ENCODE measurements at regions not wholly inside any gene's neighbourhood (a gene's known extent, or its start where the extent isn't known, plus 50 kb on each side); places are given as distances from the start of the nearest gene placed in this dataset.

DNA sequence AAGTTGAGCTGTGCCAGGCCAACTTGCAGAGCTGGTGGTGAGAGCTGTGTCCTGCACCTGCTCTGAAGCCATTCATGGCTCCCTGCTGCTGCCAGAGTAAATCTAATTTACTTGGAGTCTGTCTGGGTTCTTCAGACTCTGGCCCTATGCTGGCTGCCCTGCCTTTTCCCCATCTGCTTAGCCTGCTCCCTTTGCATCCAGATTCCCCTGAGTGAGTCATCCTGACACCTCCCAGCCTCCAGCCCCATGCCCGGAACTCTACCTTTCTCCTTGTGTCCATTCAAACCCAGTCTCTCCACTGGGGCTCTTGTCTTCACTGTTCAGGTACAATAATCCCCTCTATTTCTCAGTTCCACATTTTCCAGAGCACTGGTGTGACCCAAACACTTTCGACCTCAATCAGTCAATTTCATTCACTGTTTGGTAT is 434.4 kb upstream of the ZMIZ1 start:
- intact Hi-C loops (cut with micrococcal nuclease), result no loop called here
- H3K9me3 Mint-ChIP-seq (ENCODE audit: unreplicated experiment), result no peaks in the 10 kb centered on the region
- DNase-seq (ENCODE audit: unreplicated experiment), result peak; percentile 50
- H3K4me3 Mint-ChIP-seq (ENCODE audit: unreplicated experiment), result no peak overlapping the region
- H3K27ac Mint-ChIP-seq (ENCODE audit: low read depth, unreplicated experiment), result no peak overlapping the region
- POLR2A ChIA-PET, result no interaction called here
- H3K27me3 Mint-ChIP-seq (ENCODE audit: insufficient read depth, unreplicated experiment), result peaks cover 54% of the 10 kb centered on the region
- no peak for TF ChIP-seq CTCF (IDR thresholded peaks at IDR 0.05; ENCODE audit: unreplicated experiment)
- BruUV-seq (replicated peaks), result no TSS peak
- CTCF ChIA-PET, result no interaction called here
- H3K36me3 Mint-ChIP-seq (ENCODE audit: insufficient read depth, unreplicated experiment), result no peaks in the 10 kb centered on the region
- peaks cover 6% of the 10 kb centered on the region for H3K4me1 Mint-ChIP-seq (ENCODE audit: insufficient read depth, unreplicated experiment)

DNA sequence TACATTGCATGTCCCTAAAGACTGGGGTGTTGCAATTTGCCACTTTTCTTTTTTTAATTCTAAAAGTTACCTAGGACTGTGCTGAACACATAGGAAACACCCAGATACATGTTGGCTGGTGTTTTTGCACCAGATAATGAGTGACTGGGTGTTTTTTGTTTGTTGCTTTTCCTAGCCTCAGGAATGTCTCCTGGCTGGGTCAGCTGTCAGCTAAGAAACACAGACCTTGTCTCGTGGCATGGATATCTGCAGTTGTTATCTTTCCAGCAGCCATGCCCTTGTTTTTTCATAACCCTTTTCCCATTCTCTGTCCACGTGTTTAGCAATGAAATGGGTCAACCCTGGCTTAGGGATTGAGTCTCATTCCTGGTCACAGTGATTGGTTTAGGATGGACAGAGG is 433.9 kb upstream of the ZMIZ1 start:
- POLR2A ChIA-PET, result no interaction called here
- Mint-ChIP-seq H3K36me3 (ENCODE audit: insufficient read depth, unreplicated experiment) (no peaks in the 10 kb centered on the region), H3K4me1 (ENCODE audit: insufficient read depth, unreplicated experiment) (peaks cover 6% of the 10 kb centered on the region), H3K9me3 (ENCODE audit: unreplicated experiment) (no peaks in the 10 kb centered on the region), H3K27ac (ENCODE audit: low read depth, unreplicated experiment) (no peak overlapping the region), H3K27me3 (ENCODE audit: insufficient read depth, unreplicated experiment) (peaks cover 54% of the 10 kb centered on the region), H3K4me3 (ENCODE audit: unreplicated experiment) (no peak overlapping the region)
- TF ChIP-seq CTCF (IDR thresholded peaks at IDR 0.05; ENCODE audit: unreplicated experiment), result no peak
- CTCF ChIA-PET, result interaction anchor here (2.0 kb wide), 1 partner anchor 23 kb away, joined by 4 read pairs; no protein-coding TSS in a partner anchor
- intact Hi-C loops (cut with micrococcal nuclease), result no loop called here
- no peak for DNase-seq (ENCODE audit: unreplicated experiment)
- no TSS peak for BruUV-seq (replicated peaks)

DNA sequence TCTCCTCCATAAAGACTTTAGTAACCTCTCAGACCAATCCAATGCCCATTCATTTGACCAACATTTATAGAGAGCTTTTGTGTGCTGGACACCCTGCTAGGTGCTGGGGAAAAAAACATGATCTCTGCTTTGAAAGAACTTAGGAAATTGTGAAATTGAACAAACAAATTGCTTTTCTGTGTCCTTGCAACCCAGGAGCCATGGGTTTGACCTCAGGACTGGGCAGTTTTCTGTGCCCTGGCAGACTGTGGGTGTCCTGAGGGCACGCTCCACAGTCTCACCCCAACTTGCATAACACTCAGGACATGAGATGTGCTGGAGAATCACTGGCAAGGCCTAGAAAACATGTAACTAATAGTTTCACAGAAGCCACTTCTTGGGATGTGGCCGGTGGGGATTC is 429.1 kb upstream of the ZMIZ1 start:
- Mint-ChIP-seq H3K27me3 (ENCODE audit: insufficient read depth, unreplicated experiment) (peaks cover 84% of the 10 kb centered on the region), H3K27ac (ENCODE audit: low read depth, unreplicated experiment) (no peak overlapping the region), H3K36me3 (ENCODE audit: insufficient read depth, unreplicated experiment) (no peaks in the 10 kb centered on the region), H3K9me3 (ENCODE audit: unreplicated experiment) (no peaks in the 10 kb centered on the region), H3K4me3 (ENCODE audit: unreplicated experiment) (no peak overlapping the region), H3K4me1 (ENCODE audit: insufficient read depth, unreplicated experiment) (peaks cover 2% of the 10 kb centered on the region)
- ChIA-PET POLR2A (no interaction called here), CTCF (no interaction called here)
- no peak for DNase-seq (ENCODE audit: unreplicated experiment)
- no peak for TF ChIP-seq CTCF (IDR thresholded peaks at IDR 0.05; ENCODE audit: unreplicated experiment)
- no TSS peak for BruUV-seq (replicated peaks)
- intact Hi-C loops (cut with micrococcal nuclease), result no loop called here

DNA sequence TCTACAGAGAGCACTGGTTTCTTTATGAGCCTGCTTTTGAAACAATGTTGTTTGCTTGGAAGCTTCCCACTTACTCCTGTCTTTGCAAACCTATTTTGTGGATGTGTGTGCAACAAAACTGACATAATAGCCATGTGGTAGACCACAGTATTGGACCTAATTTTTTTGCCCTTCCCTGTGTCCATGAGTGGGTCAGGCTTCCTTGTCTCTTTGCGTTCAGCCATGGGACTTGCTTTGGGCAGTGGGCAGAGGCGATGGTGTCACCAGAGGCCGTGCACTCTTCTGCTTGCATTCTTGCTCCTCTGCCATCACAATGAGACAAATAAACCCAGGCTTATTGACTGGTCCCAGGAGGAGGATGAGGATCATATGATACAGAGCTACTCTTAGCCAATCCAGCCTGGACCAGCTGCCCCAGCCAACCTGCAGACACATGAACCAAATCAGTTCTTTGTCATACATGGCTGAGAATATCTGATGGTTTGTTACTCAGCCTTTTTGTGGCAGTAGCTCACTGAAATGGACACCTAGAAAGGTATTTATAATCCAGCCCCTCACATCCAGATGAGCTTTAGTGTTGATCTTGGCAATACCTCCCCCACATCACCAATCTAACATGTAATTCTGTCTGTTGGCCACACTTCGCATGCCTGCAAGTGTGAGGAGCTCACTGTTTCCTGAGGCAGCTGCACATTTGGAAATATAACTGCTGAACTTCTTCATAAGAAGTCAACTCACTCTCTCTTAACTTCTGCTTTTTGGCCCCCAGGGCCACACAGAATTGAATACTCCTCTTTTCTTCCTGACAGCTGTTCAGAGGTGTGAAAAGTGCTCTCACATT is 427.8 kb upstream of the ZMIZ1 start:
- intact Hi-C loops (cut with micrococcal nuclease), result no loop called here
- Mint-ChIP-seq H3K9me3 (ENCODE audit: unreplicated experiment) (no peaks in the 10 kb centered on the region), H3K4me1 (ENCODE audit: insufficient read depth, unreplicated experiment) (no peaks in the 10 kb centered on the region), H3K27ac (ENCODE audit: low read depth, unreplicated experiment) (no peak overlapping the region), H3K4me3 (ENCODE audit: unreplicated experiment) (no peak overlapping the region), H3K36me3 (ENCODE audit: insufficient read depth, unreplicated experiment) (no peaks in the 10 kb centered on the region), H3K27me3 (ENCODE audit: insufficient read depth, unreplicated experiment) (peaks cover 71% of the 10 kb centered on the region)
- POLR2A ChIA-PET, result interaction anchor here (0.5 to 0.7 kb wide), 2 partner anchors 8 to 481 kb away, joined by 3 read pairs; no protein-coding TSS in a partner anchor
- CTCF ChIA-PET, result interaction anchor here (0.6 to 0.8 kb wide), 3 partner anchors 23 to 430 kb away, joined by 3 read pairs; no protein-coding TSS in a partner anchor
- DNase-seq (ENCODE audit: unreplicated experiment), result no peak
- BruUV-seq (replicated peaks), result no TSS peak
- no peak for TF ChIP-seq CTCF (IDR thresholded peaks at IDR 0.05; ENCODE audit: unreplicated experiment)

Data from MCF 10A (cell line).